HL-60 (cell line): ENCODE measurements at regions not wholly inside any gene's neighbourhood (a gene's known extent, or its start where the extent isn't known, plus 50 kb on each side); places are given as distances from the start of the nearest gene placed in this dataset.

Source experiments
- DNase-seq, 2 experiments: peaks; one replicate each; pipeline ENCODE4 v3.0.0-alpha.2; 2010 to 2020; ENCODE audit warnings: low read depth in 1 of 2, low spot score in 1 of 2
- H3K27ac ChIP-seq: fragments of 250-450 bp; sonication (Bioruptor Pico); replicated peaks from 2 replicates; pipeline ENCODE4 v1.5.1; 2020; ENCODE audit warnings: mild to moderate bottlenecking, moderate library complexity
- H3K27me3 ChIP-seq: fragments of 250-450 bp; sonication (Bioruptor Pico); 2 replicates; pipeline ENCODE4 v1.5.1; 2021; ENCODE audit warnings: mild to moderate bottlenecking, moderate library complexity; ENCODE audit not compliant: insufficient read depth, poor library complexity, severe bottlenecking
- H3K4me3 ChIP-seq: replicated peaks from 2 replicates; pipeline ENCODE4 v1.5.1; 2011; ENCODE audit warnings: mild to moderate bottlenecking, control low read depth, low read length; ENCODE audit not compliant: insufficient read depth
- GABPA ChIP-seq: IDR thresholded peaks from 2 replicates; pipeline ENCODE4 v1.6.1; 2012; ENCODE audit warnings: low read depth
- POLR2AphosphoS5 ChIP-seq: IDR thresholded peaks from 2 replicates; pipeline ENCODE4 v1.6.1; 2012; ENCODE audit warnings: low read depth
- SPI1 ChIP-seq: IDR thresholded peaks from 2 replicates; pipeline ENCODE4 v1.6.1; 2012; ENCODE audit warnings: low read depth, mild to moderate bottlenecking, borderline replicate concordance
- TF ChIP-seq, protein P1 (sequence below): IDR thresholded peaks from 2 replicates; pipeline ENCODE4 v1.6.1; 2012; ENCODE audit warnings: low read depth; ENCODE audit not compliant: insufficient replicate concordance
- TF ChIP-seq, protein P2 (sequence below): IDR thresholded peaks from one replicate; pipeline ENCODE4 v1.5.1; 2011; ENCODE audit warnings: low read length, control low read depth, inconsistent platforms; ENCODE audit not compliant: insufficient read depth

DNA sequence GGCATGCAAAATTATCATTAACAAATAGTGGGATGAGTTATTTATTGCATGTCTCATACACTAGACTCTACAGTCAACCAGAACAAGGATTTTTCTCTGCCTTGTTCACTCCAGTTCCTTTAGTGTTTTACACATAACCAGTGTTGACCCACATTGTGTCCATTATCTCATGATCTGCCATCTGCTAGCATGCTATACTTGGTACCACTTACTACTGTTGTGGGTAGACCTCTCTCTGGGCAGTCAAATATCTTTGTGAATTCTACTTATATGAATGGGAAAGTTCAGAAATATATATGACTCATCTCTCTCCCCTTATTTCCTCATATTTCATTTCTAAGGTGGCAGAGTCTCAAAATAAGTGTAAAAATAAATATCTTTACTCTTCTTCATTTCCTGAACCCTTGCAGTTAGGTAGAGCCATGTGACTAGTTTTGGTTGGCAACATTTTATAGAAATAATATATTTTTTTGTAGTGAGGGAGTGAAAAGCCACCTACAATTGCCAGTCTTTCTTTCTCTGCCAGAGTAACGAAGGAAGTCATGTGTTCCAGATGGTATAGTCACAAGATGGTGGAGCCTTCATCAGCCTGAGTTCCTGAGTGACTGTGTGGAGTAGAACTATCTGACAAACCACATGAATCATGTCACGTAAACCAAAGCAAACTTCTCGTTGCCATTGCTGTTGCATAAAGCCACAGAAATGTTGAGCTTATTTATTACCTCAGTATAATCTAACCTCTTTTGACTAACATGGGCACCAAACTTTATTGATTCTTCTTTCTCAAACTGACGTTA, 704.0 kb downstream of the RNF144A start:
- DNase-seq = no peak
- no peak overlapping the region for H3K27ac ChIP-seq

DNA sequence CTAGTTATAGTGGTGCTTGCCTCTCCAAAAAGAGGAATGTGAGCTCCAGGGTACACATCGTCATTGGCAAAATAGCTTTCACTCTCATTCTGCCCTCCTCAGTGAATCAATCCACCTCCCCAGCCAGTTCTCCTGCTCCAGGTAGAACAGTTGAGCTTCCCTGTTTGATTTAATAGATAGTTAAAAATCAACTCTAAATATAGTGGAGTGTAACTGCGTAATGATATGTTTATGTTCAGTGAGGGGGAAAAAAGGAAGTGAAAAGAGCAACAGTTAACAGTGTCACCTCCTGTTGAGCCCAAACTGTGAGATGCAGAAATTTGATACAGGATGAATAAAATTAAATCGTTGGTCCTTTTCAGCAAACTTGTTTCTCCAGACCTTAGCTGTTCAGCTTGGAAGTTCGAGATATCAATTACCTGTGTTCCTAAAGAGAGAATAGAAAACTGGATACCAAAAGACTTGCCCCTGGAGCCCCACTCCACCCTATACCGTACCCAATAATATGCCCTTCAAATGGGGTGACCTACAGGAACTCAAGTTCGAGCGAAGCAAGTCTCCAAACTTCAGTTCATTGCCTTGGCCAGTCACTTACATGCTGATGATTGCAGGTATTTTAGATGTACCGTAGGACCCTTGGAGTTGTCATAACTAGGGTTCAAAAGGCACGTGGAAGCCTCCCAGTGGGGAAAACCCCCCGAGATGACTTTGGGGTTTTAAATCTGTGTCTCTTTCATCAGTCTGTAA, 708.4 kb downstream of the RNF144A start:
- no peak for DNase-seq
- Histone ChIP-seq H3K27me3 (no peaks in the 10 kb centered on the region), H3K4me3 (no peak overlapping the region), H3K27ac (no peak overlapping the region)
- no peak for TF ChIP-seq GABPA
- TF ChIP-seq SPI1 = no peak
- TF ChIP-seq, protein P1, sequence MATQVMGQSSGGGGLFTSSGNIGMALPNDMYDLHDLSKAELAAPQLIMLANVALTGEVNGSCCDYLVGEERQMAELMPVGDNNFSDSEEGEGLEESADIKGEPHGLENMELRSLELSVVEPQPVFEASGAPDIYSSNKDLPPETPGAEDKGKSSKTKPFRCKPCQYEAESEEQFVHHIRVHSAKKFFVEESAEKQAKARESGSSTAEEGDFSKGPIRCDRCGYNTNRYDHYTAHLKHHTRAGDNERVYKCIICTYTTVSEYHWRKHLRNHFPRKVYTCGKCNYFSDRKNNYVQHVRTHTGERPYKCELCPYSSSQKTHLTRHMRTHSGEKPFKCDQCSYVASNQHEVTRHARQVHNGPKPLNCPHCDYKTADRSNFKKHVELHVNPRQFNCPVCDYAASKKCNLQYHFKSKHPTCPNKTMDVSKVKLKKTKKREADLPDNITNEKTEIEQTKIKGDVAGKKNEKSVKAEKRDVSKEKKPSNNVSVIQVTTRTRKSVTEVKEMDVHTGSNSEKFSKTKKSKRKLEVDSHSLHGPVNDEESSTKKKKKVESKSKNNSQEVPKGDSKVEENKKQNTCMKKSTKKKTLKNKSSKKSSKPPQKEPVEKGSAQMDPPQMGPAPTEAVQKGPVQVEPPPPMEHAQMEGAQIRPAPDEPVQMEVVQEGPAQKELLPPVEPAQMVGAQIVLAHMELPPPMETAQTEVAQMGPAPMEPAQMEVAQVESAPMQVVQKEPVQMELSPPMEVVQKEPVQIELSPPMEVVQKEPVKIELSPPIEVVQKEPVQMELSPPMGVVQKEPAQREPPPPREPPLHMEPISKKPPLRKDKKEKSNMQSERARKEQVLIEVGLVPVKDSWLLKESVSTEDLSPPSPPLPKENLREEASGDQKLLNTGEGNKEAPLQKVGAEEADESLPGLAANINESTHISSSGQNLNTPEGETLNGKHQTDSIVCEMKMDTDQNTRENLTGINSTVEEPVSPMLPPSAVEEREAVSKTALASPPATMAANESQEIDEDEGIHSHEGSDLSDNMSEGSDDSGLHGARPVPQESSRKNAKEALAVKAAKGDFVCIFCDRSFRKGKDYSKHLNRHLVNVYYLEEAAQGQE = no peak
- TF ChIP-seq, protein P2, sequence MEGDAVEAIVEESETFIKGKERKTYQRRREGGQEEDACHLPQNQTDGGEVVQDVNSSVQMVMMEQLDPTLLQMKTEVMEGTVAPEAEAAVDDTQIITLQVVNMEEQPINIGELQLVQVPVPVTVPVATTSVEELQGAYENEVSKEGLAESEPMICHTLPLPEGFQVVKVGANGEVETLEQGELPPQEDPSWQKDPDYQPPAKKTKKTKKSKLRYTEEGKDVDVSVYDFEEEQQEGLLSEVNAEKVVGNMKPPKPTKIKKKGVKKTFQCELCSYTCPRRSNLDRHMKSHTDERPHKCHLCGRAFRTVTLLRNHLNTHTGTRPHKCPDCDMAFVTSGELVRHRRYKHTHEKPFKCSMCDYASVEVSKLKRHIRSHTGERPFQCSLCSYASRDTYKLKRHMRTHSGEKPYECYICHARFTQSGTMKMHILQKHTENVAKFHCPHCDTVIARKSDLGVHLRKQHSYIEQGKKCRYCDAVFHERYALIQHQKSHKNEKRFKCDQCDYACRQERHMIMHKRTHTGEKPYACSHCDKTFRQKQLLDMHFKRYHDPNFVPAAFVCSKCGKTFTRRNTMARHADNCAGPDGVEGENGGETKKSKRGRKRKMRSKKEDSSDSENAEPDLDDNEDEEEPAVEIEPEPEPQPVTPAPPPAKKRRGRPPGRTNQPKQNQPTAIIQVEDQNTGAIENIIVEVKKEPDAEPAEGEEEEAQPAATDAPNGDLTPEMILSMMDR = no peak
- TF ChIP-seq POLR2AphosphoS5 = no peak

More for the DNA sequence above, 704.0 kb downstream of the RNF144A start:
- H3K27me3 ChIP-seq = no peaks in the 10 kb centered on the region
- no peak overlapping the region for H3K4me3 ChIP-seq
- TF ChIP-seq POLR2AphosphoS5 (no peak), SPI1 (no peak), GABPA (no peak)
- TF ChIP-seq, protein P2 = no peak
- TF ChIP-seq, protein P1 = no peak

DNA sequence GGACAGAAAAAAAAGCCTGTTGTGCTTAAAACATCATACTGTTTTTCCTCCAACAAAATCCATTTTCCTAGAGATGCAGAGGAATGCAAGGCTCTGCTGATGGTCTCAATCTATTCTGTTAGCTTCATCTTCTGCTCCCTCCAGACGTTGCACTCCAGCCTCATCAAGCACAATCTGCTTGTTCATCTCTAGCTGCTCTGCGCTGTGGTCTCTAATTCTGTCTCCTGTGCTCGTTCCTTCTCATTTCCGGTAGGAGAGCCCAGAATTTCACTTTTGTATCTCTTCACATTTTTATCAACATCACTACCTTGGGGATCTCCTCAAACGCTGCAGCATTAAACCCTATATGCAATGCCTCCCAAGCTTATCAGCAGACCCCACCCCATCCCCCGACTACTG, 708.9 kb downstream of the RNF144A start:
- no peaks in the 10 kb centered on the region for H3K27me3 ChIP-seq
- DNase-seq = no peak
- H3K4me3 ChIP-seq = no peak overlapping the region
- no peak overlapping the region for H3K27ac ChIP-seq
- TF ChIP-seq SPI1 = no peak

DNA sequence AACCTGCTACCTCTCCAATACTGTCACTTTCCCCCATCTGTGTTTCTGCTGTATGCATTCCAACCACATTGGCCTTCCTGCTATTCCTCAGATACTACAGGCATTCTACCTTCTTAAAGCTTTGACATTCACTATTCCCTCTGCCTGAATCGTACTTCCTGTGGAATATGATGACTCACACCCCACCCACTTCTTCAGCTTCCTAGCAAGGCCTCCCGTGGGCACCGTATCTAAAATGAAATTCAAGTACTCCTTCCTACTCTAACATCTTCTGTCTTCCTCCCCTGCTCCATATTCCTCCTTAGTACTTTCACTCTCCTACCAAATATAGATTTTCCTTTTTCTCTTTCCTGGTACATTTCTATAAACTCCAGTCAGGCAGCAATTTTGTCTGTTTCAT, 710.4 kb downstream of the RNF144A start:
- Histone ChIP-seq H3K27me3 (no peaks in the 10 kb centered on the region), H3K4me3 (no peak overlapping the region), H3K27ac (no peak overlapping the region)
- DNase-seq = no peak
- no peak for TF ChIP-seq POLR2AphosphoS5
- TF ChIP-seq GABPA = no peak
- TF ChIP-seq, protein P2 = no peak
- TF ChIP-seq SPI1 = no peak
- TF ChIP-seq, protein P1 = no peak
